OCI-LY7 (cell line): ENCODE measurements at regions not wholly inside any gene's neighbourhood (a gene's known extent, or its start where the extent isn't known, plus 50 kb on each side); places are given as distances from the start of the nearest gene placed in this dataset.

Experiments used
- BruUV-seq: library from RNA; stranded (reverse); fragments of 400-500 nt; replicated peaks from 2 replicates; lab custom pipeline; 2021; lab: Mats Ljungman, UMichigan
- CTCF ChIA-PET: fragments of 300-600 bp; sonication (Branson Sonifier 250); formaldehyde crosslinking; loops from one replicate; lab custom pipeline; 2022; ENCODE audit warnings: antibody characterized with exemption; ENCODE audit not compliant: unreplicated experiment; lab: Charles Lee
- POLR2A ChIA-PET: fragments of 300-600 bp; sonication (Branson Sonifier 250); formaldehyde crosslinking; loops from one replicate; lab custom pipeline; 2022; ENCODE audit warnings: antibody characterized with exemption; lab: Charles Lee
- DNase-seq: peaks from one replicate; pipeline ENCODE4 v3.0.0-alpha.2; 2015; ENCODE audit warnings: low spot score
- H2AFZ ChIP-seq: fragments of 200-600 bp; sonication (generic), shearing (Covaris generic); 2 replicates; pipeline ENCODE4 v1.6.1; 2014; ENCODE audit warnings: mild to moderate bottlenecking, antibody characterized with exemption, low read length, moderate library complexity
- H3K27ac ChIP-seq: fragments of 200-600 bp; sonication (generic); 2 replicates; pipeline ENCODE4 v1.5.1; 2014; ENCODE audit warnings: mixed run types, low read depth, mild to moderate bottlenecking, moderate library complexity, low read length, inconsistent platforms; ENCODE audit not compliant: poor library complexity, severe bottlenecking
- H3K36me3 ChIP-seq: fragments of 200-600 bp; sonication (generic); 2 replicates; pipeline ENCODE4 v1.6.1; 2014; ENCODE audit warnings: mild to moderate bottlenecking, antibody characterized with exemption, low read length, moderate library complexity, mixed read lengths; ENCODE audit not compliant: insufficient read depth
- H3K4me1 ChIP-seq: fragments of 200-600 bp; sonication (generic); 2 replicates; pipeline ENCODE4 v1.5.1; 2014; ENCODE audit warnings: mild to moderate bottlenecking, low read length; ENCODE audit not compliant: insufficient read depth, poor library complexity, severe bottlenecking
- H3K4me2 ChIP-seq: fragments of 200-600 bp; sonication (generic); 2 replicates; pipeline ENCODE4 v1.6.1; 2014; ENCODE audit warnings: mild to moderate bottlenecking, low read length
- H3K4me3 ChIP-seq: fragments of 200-600 bp; sonication (generic); 2 replicates; pipeline ENCODE4 v1.5.1; 2014; ENCODE audit warnings: mild to moderate bottlenecking, low read depth, low read length; ENCODE audit not compliant: poor library complexity, severe bottlenecking
- H3K79me2 ChIP-seq: fragments of 200-600 bp; sonication (generic); 2 replicates; pipeline ENCODE4 v1.6.1; 2016; ENCODE audit warnings: low read depth, mild to moderate bottlenecking, low read length, moderate library complexity, mixed read lengths; ENCODE audit not compliant: insufficient read depth
- H3K9me2 ChIP-seq: fragments of 200-600 bp; sonication (generic); 2 replicates; pipeline ENCODE4 v1.6.1; 2016; ENCODE audit warnings: mild to moderate bottlenecking, low read length, mixed read lengths; ENCODE audit not compliant: insufficient read depth
- H3K9me3 ChIP-seq: fragments of 200-600 bp; sonication (generic); 2 replicates; pipeline ENCODE4 v1.6.1; 2014; ENCODE audit warnings: mild to moderate bottlenecking, mixed run types, low read length, mixed read lengths
- H4K20me1 ChIP-seq: fragments of 200-600 bp; sonication (generic); 2 replicates; pipeline ENCODE4 v1.6.1; 2014; ENCODE audit warnings: mild to moderate bottlenecking, antibody characterized with exemption, low read length, moderate library complexity, mixed read lengths; ENCODE audit not compliant: insufficient read depth
- CTCF ChIP-seq: fragments of 200-600 bp; sonication (generic); conservative IDR thresholded peaks from 2 replicates; pipeline ENCODE4 v1.5.1; 2014; ENCODE audit warnings: mild to moderate bottlenecking, antibody characterized with exemption, low read length, moderate library complexity, mixed read lengths
- EZH2phosphoT487 ChIP-seq: fragments of 200-600 bp; sonication (generic); IDR thresholded peaks from 2 replicates; pipeline ENCODE4 v1.6.1; 2018; ENCODE audit warnings: low read depth, borderline replicate concordance, mild to moderate bottlenecking, mixed run types, antibody characterized with exemption, low read length, moderate library complexity, mixed read lengths
- intact Hi-C: fragments of 100-400 bp; cut with micrococcal nuclease; formaldehyde crosslinking; loops from one replicate; pipeline ENCODE4 v1.10.0; 2022; ENCODE audit not compliant: unreplicated experiment

GRCh38 chr1:166705376-166706289, 133.6 kb upstream of the POGK start:
- POLR2A ChIA-PET, result interaction anchor here (0.7 kb wide), 1 partner anchor 64 kb away, joined by 3 read pairs; no protein-coding TSS in a partner anchor
- no TSS peak for BruUV-seq

GRCh38 chr1:166716620-166717019, 122.7 kb upstream of the POGK start:
- no peak overlapping the region for H3K4me2 ChIP-seq
- no peak overlapping the region for H2AFZ ChIP-seq
- ChIA-PET CTCF (no interaction called here), POLR2A (interaction anchor here (0.6 kb wide), 1 partner anchor 1273 kb away, joined by 3 read pairs; no protein-coding TSS in a partner anchor)
- no peak for TF ChIP-seq EZH2phosphoT487
- TF ChIP-seq CTCF, result no peak
- H3K9me3 ChIP-seq, result peaks cover 14% of the 10 kb centered on the region
- H3K36me3 ChIP-seq, result no peaks in the 10 kb centered on the region
- no peak for DNase-seq
- intact Hi-C loops, result no loop called here
- no peaks in the 10 kb centered on the region; the same call in 1 of the 2 replicates for H3K9me2 ChIP-seq
- no peaks in the 10 kb centered on the region for H3K79me2 ChIP-seq
- no peaks in the 10 kb centered on the region for H3K4me1 ChIP-seq
- no peak overlapping the region for H3K4me3 ChIP-seq
- H4K20me1 ChIP-seq, result no peaks in the 10 kb centered on the region
- no TSS peak for BruUV-seq
- no peak overlapping the region for H3K27ac ChIP-seq

More at GRCh38 chr1:166705376-166706289, 133.6 kb upstream of the POGK start:
- no peak for DNase-seq
- Histone ChIP-seq H3K9me3 (no peaks in the 10 kb centered on the region), H3K36me3 (no peaks in the 10 kb centered on the region), H2AFZ (no peak overlapping the region), H3K79me2 (no peaks in the 10 kb centered on the region), H3K4me3 (no peak overlapping the region), H3K4me2 (no peak overlapping the region), H3K27ac (no peak overlapping the region), H3K9me2 (no peaks in the 10 kb centered on the region), H4K20me1 (no peaks in the 10 kb centered on the region), H3K4me1 (no peaks in the 10 kb centered on the region)
- TF ChIP-seq CTCF (no peak), EZH2phosphoT487 (no peak)
- intact Hi-C loops, result no loop called here
- CTCF ChIA-PET, result no interaction called here

GRCh38 chr1:166721145-166721544, 118.1 kb upstream of the POGK start:
- POLR2A ChIA-PET, result interaction anchor here (0.7 kb wide), 1 partner anchor 1726 kb away, joined by 3 read pairs; no protein-coding TSS in a partner anchor
- no peaks in the 10 kb centered on the region for H3K4me1 ChIP-seq
- CTCF ChIA-PET, result no interaction called here

More at GRCh38 chr1:166721145-166721544, 118.1 kb upstream of the POGK start:
- Histone ChIP-seq H3K9me2 (no peaks in the 10 kb centered on the region), H3K4me2 (no peak overlapping the region), H2AFZ (no peak overlapping the region), H3K4me3 (no peak overlapping the region), H3K79me2 (no peaks in the 10 kb centered on the region), H3K27ac (no peak overlapping the region), H3K36me3 (no peaks in the 10 kb centered on the region), H3K9me3 (peaks cover 19% of the 10 kb centered on the region), H4K20me1 (no peaks in the 10 kb centered on the region)
- BruUV-seq, result no TSS peak
- TF ChIP-seq EZH2phosphoT487, result no peak
- no peak for TF ChIP-seq CTCF
- DNase-seq, result peak; percentile 34
- intact Hi-C loops, result no loop called here
